GM21390 (cell line): ENCODE measurements at regions not wholly inside any gene's neighbourhood (a gene's known extent, or its start where the extent isn't known, plus 50 kb on each side); places are given as distances from the start of the nearest gene placed in this dataset.

ENCODE experiments used
- ATAC-seq: cut with Tn5 transposase; IDR thresholded peaks from one replicate; pipeline ENCODE4 v1.9.1; 2021; ENCODE audit not compliant: unreplicated experiment

GRCh38 chr21:26659182-26659581 lies 86.1 kb upstream of the CYYR1 start:
- ATAC-seq = no peak

DNA sequence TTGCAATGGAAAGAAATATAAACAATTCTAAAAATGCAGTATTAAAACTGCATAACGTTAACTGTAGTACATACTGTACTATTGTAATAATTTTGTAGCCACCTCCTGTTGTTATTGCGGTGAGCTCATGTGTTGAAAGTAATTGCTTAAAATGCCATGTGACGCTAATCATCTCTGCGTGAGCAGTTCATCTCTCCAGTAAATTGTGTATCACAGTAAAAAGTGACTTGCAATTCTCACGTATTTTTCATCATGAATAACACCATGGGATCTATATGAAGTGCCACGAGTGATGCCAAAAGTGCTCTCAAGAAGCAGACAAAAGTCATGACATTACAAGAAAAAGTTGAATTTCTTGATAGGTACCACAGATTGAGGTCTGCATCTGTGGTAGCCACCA lies 82.4 kb upstream of the CYYR1 start:
- no peak for ATAC-seq

GRCh38 chr21:26653430-26653829 lies 80.3 kb upstream of the CYYR1 start:
- no peak for ATAC-seq

GRCh38 chr21:26652854-26653253 lies 79.8 kb upstream of the CYYR1 start:
- no peak for ATAC-seq

- ATAC-seq = no peak
These were observed 68.0 kb upstream of the CYYR1 start for GRCh38 chr21:26641062-26641461.

DNA sequence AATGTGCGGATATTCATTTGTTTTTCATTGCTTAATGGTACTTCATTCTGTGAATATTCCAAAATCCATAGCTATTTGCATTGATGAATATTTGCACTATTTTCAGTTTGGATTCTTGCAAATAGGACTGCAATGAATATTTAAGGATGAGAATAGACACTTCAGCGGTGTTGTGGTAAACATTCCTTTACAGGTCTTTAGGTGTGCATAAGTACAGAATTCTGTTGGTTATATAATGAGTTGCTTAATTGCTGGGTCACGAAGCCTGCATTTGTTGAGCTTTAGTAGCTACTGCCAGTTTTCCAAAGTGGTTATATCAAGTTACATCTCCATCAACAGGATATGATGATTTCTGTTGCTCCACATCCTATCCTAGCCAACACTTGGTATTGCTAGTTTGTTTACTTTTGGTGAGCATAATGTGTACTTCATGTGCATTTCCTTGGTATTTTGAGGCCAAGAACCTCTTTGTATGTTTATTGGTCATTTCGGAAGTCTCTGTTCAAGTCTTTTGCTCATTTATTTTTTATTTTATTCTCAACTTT lies 64.2 kb upstream of the CYYR1 start:
- ATAC-seq = no peak

DNA sequence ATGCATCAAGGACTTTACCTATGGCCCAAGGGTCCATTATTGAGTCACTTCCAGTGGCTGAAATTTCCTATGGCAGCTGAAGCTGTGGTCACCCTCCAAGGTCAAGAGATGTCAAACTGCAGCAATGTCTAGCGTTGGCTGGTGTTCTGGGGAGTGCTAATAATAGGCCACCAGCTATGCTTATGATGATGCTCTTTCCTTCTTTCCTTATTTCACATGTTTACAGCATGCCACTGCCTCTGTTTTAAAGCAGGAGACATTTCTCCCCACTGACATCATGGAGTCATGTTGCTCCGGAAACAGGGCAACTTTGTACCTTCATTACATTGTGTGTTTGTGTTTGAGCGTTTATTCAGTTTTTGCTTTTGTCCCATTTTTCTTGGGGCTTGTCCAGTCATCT lies 62.6 kb upstream of the CYYR1 start:
- ATAC-seq = no peak

DNA sequence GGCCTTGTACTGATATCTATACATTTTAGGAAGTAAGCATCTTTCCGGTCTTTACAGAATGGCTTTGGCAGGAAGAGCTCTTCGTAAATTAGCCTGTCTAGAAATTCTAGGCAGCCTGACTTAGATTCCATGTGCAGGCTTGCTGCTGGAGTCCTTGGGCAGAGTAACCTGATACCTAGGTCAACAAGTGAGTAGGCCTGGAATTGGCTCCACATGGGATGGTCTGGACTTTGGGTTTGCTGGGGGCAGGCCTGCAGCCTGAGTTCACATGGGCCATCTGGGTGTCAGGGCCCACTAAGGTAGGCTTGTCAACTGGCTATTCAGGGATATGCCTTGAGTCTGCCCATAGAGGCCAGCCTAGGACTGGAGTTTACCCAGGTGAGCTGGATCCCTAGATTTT lies 59.6 kb upstream of the CYYR1 start:
- ATAC-seq = no peak

- ATAC-seq = no peak
These were observed 53.1 kb upstream of the CYYR1 start for GRCh38 chr21:26626187-26626586.

DNA sequence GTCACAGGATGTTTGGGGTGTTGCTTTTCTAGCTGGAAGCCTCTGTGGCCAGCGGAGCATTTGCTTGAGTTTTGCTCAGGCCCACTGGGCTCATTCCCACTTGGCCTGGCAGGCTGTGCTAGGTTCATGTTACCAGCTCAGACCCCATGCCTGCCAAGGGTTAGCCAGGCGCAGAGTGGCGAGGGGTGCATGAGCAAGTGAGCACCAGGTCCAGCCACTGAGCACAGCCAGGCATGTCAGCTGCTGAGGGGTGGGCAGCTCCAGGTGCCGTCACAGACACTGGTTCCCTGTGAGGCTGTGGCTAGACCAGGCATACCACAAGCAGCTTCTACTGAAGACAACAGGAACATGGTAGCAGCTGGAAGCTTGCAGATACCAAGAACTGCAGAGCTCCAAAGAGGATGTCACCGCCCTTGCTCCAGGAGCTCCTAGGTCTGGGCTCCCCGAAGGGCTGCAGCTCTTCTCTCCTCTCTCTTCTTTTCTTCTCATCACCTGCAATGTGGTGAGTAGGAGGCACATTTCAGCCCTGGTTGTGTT lies 52.0 kb upstream of the CYYR1 start:
- no peak for ATAC-seq
